NCI-H2227 treated with DMSO at 0.1 percent for 48 hours (cell line): ENCODE measurements at regions not wholly inside any gene's neighbourhood (a gene's known extent, or its start where the extent isn't known, plus 50 kb on each side); places are given as distances from the start of the nearest gene placed in this dataset.
"Not testable (repeated sequence)": the region's sequence is repeated elsewhere in the genome, so short reads cannot be mapped to it uniquely, and the experiment has no call there.

Experiments used
- DNase-seq: peaks from one replicate; lab custom pipeline; 2025; lab: John Stamatoyannopoulos, UW

GRCh38 chr4:114034189-114034588, 54.7 kb upstream of the ARSJ start:
- no peak for DNase-seq

GRCh38 chr4:114036426-114036825, 57.0 kb upstream of the ARSJ start:
- no peak for DNase-seq

- DNase-seq = no peak
Observed at GRCh38 chr4:114036864-114037263, 57.4 kb upstream of the ARSJ start.

GRCh38 chr4:114037988-114038387, 58.5 kb upstream of the ARSJ start:
- no peak for DNase-seq

GRCh38 chr4:114038762-114039387, 59.4 kb upstream of the ARSJ start:
- no peak for DNase-seq

- DNase-seq = no peak
Observed at GRCh38 chr4:114040319-114041116, 61.1 kb upstream of the ARSJ start.

GRCh38 chr4:114041117-114041475, 61.6 kb upstream of the ARSJ start:
- DNase-seq = no peak

- no peak for DNase-seq
Observed at GRCh38 chr4:114043116-114043515, 63.7 kb upstream of the ARSJ start.

GRCh38 chr4:114044351-114044750, 64.9 kb upstream of the ARSJ start:
- not testable (repeated sequence) for DNase-seq

- DNase-seq = no peak
Observed at GRCh38 chr4:114046331-114046730, 66.9 kb upstream of the ARSJ start.

GRCh38 chr4:114048154-114048553, 68.7 kb upstream of the ARSJ start:
- not testable (repeated sequence) for DNase-seq

- DNase-seq = no peak
Observed at GRCh38 chr4:114052227-114052626, 72.8 kb upstream of the ARSJ start.

- no peak for DNase-seq
Observed at GRCh38 chr4:114056599-114056998, 77.2 kb upstream of the ARSJ start.

- no peak for DNase-seq
Observed at GRCh38 chr4:114057746-114058145, 78.3 kb upstream of the ARSJ start.

GRCh38 chr4:114062499-114062898, 83.1 kb upstream of the ARSJ start:
- no peak for DNase-seq

GRCh38 chr4:114072781-114073180, 93.3 kb upstream of the ARSJ start:
- DNase-seq = no peak

GRCh38 chr4:114076899-114077570, 97.6 kb upstream of the ARSJ start:
- no peak for DNase-seq

GRCh38 chr4:114077610-114078009, 98.2 kb upstream of the ARSJ start:
- no peak for DNase-seq

- DNase-seq = no peak
Observed at GRCh38 chr4:114078636-114079035, 99.2 kb upstream of the ARSJ start.

- DNase-seq = no peak
Observed at GRCh38 chr4:114081783-114082182, 102.3 kb upstream of the ARSJ start.

- no peak for DNase-seq
Observed at GRCh38 chr4:114082348-114082747, 102.9 kb upstream of the ARSJ start.

GRCh38 chr4:114085611-114086345, 106.3 kb upstream of the ARSJ start:
- no peak for DNase-seq
